Trophoblast cell (in vitro differentiated cells and primary cell): ENCODE measurements at regions not wholly inside any gene's neighbourhood (a gene's known extent, or its start where the extent isn't known, plus 50 kb on each side); places are given as distances from the start of the nearest gene placed in this dataset.

Experiments used
- DNase-seq, 2 donors: peaks; one replicate each; pipeline ENCODE4 v3.0.0-alpha.2; 2016
- H2AFZ ChIP-seq: 2 replicates; pipeline ENCODE4 v1.6.1; 2013; ENCODE audit warnings: low read length, moderate library complexity, mild to moderate bottlenecking; ENCODE audit not compliant: insufficient read depth, poor library complexity
- H2AK5ac ChIP-seq: 2 replicates; pipeline ENCODE4 v1.6.1; 2013; ENCODE audit warnings: mild to moderate bottlenecking, low read length
- H2BK120ac ChIP-seq: 2 replicates; pipeline ENCODE4 v1.6.1; 2013; ENCODE audit warnings: low read length, mild to moderate bottlenecking, moderate library complexity; ENCODE audit not compliant: insufficient read depth, poor library complexity
- H2BK12ac ChIP-seq: 2 replicates; pipeline ENCODE4 v1.6.1; 2013; ENCODE audit warnings: mild to moderate bottlenecking, low read length, moderate library complexity
- H2BK5ac ChIP-seq: 2 replicates; pipeline ENCODE4 v1.6.1; 2013; ENCODE audit warnings: low read length, low read depth, moderate library complexity, mild to moderate bottlenecking; ENCODE audit not compliant: poor library complexity
- H3K14ac ChIP-seq: 2 replicates; pipeline ENCODE4 v1.6.1; 2013; ENCODE audit warnings: mild to moderate bottlenecking, low read length
- H3K18ac ChIP-seq: 2 replicates; pipeline ENCODE4 v1.6.1; 2013; ENCODE audit warnings: mild to moderate bottlenecking, low read length
- H3K23ac ChIP-seq: 2 replicates; pipeline ENCODE4 v1.6.1; 2013; ENCODE audit warnings: low read length
- H3K27ac ChIP-seq: 2 replicates; pipeline ENCODE4 v1.5.1; 2013; ENCODE audit warnings: low read depth, mild to moderate bottlenecking, inconsistent platforms, low read length, moderate library complexity
- H3K27me3 ChIP-seq: 2 replicates; pipeline ENCODE4 v1.6.1; 2013; ENCODE audit warnings: inconsistent platforms, mild to moderate bottlenecking, low read length, moderate library complexity; ENCODE audit not compliant: insufficient read depth
- H3K36me3 ChIP-seq, 2 experiments: 1 replicate in 1 of 2; 2 replicates in 1 of 2; pipeline ENCODE4 v1.6.1; 2013; ENCODE audit warnings: low read length in 2 of 2, mild to moderate bottlenecking in 2 of 2, moderate library complexity in 1 of 2; ENCODE audit not compliant: insufficient read depth in 2 of 2, control insufficient read depth in 1 of 2
- H3K4ac ChIP-seq: 2 replicates; pipeline ENCODE4 v1.6.1; 2013; ENCODE audit warnings: low read depth, mild to moderate bottlenecking, low read length, moderate library complexity
- H3K4me1 ChIP-seq, 2 experiments: 1 replicate in 1 of 2; 2 replicates in 1 of 2; pipeline ENCODE4 v1.6.1; 2013; ENCODE audit warnings: low read length in 2 of 2, mild to moderate bottlenecking in 2 of 2, moderate library complexity in 1 of 2; ENCODE audit not compliant: insufficient read depth in 2 of 2, control insufficient read depth in 1 of 2
- H3K4me2 ChIP-seq: 2 replicates; pipeline ENCODE4 v1.6.1; 2013; ENCODE audit warnings: inconsistent platforms, mild to moderate bottlenecking, low read length, moderate library complexity
- H3K4me3 ChIP-seq: 2 replicates; pipeline ENCODE4 v1.5.1; 2013; ENCODE audit warnings: mild to moderate bottlenecking, low read depth, low read length, inconsistent platforms
- H3K79me1 ChIP-seq: one replicate; pipeline ENCODE4 v1.6.1; 2013; ENCODE audit warnings: low read length
- H3K79me2 ChIP-seq: 2 replicates; pipeline ENCODE4 v1.6.1; 2013; ENCODE audit warnings: low read length, mild to moderate bottlenecking; ENCODE audit not compliant: control insufficient read depth, insufficient read depth, poor library complexity
- H3K9ac ChIP-seq: 2 replicates; pipeline ENCODE4 v1.6.1; 2013; ENCODE audit warnings: mild to moderate bottlenecking, low read length
- H3K9me3 ChIP-seq: 2 replicates; pipeline ENCODE4 v1.6.1; 2013; ENCODE audit warnings: low read depth, mild to moderate bottlenecking, control low read depth, inconsistent platforms, low read length; ENCODE audit not compliant: insufficient read depth
- H4K12ac ChIP-seq: 2 replicates; pipeline ENCODE4 v1.6.1; 2013; ENCODE audit warnings: low read depth, mild to moderate bottlenecking, low read length, moderate library complexity
- H4K8ac ChIP-seq: 2 replicates; pipeline ENCODE4 v1.6.1; 2013; ENCODE audit warnings: low read depth, mild to moderate bottlenecking, low read length, moderate library complexity
- H4K91ac ChIP-seq: one replicate; pipeline ENCODE4 v1.6.1; 2013; ENCODE audit warnings: low read depth, mild to moderate bottlenecking, low read length, moderate library complexity
- WGBS: extraction: QIAGEN DNeasy Blood & Tissue Kit; methylation state at CpG from one replicate; pipeline ENCODE4 v1.1.7; 2013; ENCODE audit warnings: missing lambda C conversion rate; ENCODE audit not compliant: insufficient read length, insufficient coverage; ENCODE audit errors: extremely low coverage; 5-methylcytosine and 5-hydroxymethylcytosine counted together

GRCh38 chr15:79773128-79773527, 123.7 kb downstream of the MTHFS start:
- H3K27me3 ChIP-seq, result no peaks in the 10 kb centered on the region
- no peak overlapping the region for H2AFZ ChIP-seq
- no peaks in the 10 kb centered on the region for H3K79me2 ChIP-seq
- no peak overlapping the region for H2BK5ac ChIP-seq
- no peak overlapping the region for H3K23ac ChIP-seq
- no peak for DNase-seq
- no peak overlapping the region for H2BK120ac ChIP-seq
- H3K4me1 ChIP-seq, result no peaks in the 10 kb centered on the region
- no peak overlapping the region for H4K12ac ChIP-seq
- H3K18ac ChIP-seq, result no peak overlapping the region
- no peak overlapping the region for H3K4me2 ChIP-seq
- H3K4me3 ChIP-seq, result no peak overlapping the region
- H3K27ac ChIP-seq, result no peak overlapping the region
- no peaks in the 10 kb centered on the region for H3K79me1 ChIP-seq
- no peak overlapping the region for H2AK5ac ChIP-seq
- no peak overlapping the region for H4K8ac ChIP-seq
- H4K91ac ChIP-seq, result no peak overlapping the region
- H3K4ac ChIP-seq, result no peak overlapping the region
- H3K36me3 ChIP-seq, result no peaks in the 10 kb centered on the region
- WGBS, result no CpG with 5 or more reads among the region's 7 CpGs
- no peak overlapping the region for H3K9ac ChIP-seq
- no peak overlapping the region for H2BK12ac ChIP-seq
- no peak overlapping the region for H3K14ac ChIP-seq
- peaks cover 2% of the 10 kb centered on the region for H3K9me3 ChIP-seq

GRCh38 chr15:79775821-79776220, 121.0 kb downstream of the MTHFS start:
- Histone ChIP-seq H2BK120ac (no peak overlapping the region), H3K27ac (no peak overlapping the region), H3K36me3 (no peaks in the 10 kb centered on the region), H2AFZ (no peak overlapping the region), H3K9ac (no peak overlapping the region), H3K4me3 (no peak overlapping the region), H3K4me2 (no peak overlapping the region), H3K9me3 (no peaks in the 10 kb centered on the region), H3K4ac (no peak overlapping the region), H3K23ac (no peak overlapping the region), H3K4me1 (no peaks in the 10 kb centered on the region), H2BK12ac (no peak overlapping the region), H3K14ac (no peak overlapping the region), H2AK5ac (no peak overlapping the region), H3K79me1 (no peaks in the 10 kb centered on the region), H4K12ac (no peak overlapping the region), H3K79me2 (no peaks in the 10 kb centered on the region), H3K18ac (no peak overlapping the region), H4K91ac (no peak overlapping the region), H3K27me3 (no peaks in the 10 kb centered on the region), H2BK5ac (no peak overlapping the region), H4K8ac (no peak overlapping the region)
- WGBS, result no CpG with 5 or more reads among the region's 2 CpGs
- no peak for DNase-seq

- no peaks in the 10 kb centered on the region for H3K9me3 ChIP-seq
- no peak overlapping the region for H2BK5ac ChIP-seq
- no peak overlapping the region for H4K8ac ChIP-seq
- no peak overlapping the region for H3K4me2 ChIP-seq
- H2BK12ac ChIP-seq, result no peak overlapping the region
- no peak overlapping the region for H3K4me3 ChIP-seq
- H3K79me2 ChIP-seq, result no peaks in the 10 kb centered on the region
- H2AK5ac ChIP-seq, result no peak overlapping the region
- no CpG with 5 or more reads among the region's 2 CpGs for WGBS
- no peak overlapping the region for H3K4ac ChIP-seq
- H3K36me3 ChIP-seq, result no peaks in the 10 kb centered on the region
- H3K18ac ChIP-seq, result no peak overlapping the region
- no peaks in the 10 kb centered on the region for H3K79me1 ChIP-seq
- H3K14ac ChIP-seq, result no peak overlapping the region
- H3K27ac ChIP-seq, result no peak overlapping the region
- no peak overlapping the region for H3K23ac ChIP-seq
- H3K9ac ChIP-seq, result no peak overlapping the region
- no peaks in the 10 kb centered on the region for H3K4me1 ChIP-seq
- no peak for DNase-seq
- no peak overlapping the region for H2AFZ ChIP-seq
- no peak overlapping the region for H2BK120ac ChIP-seq
- H4K12ac ChIP-seq, result no peak overlapping the region
- no peaks in the 10 kb centered on the region for H3K27me3 ChIP-seq
- H4K91ac ChIP-seq, result no peak overlapping the region
These were observed 118.9 kb downstream of the MTHFS start for GRCh38 chr15:79777916-79778315.

GRCh38 chr15:79778378-79778990, 118.3 kb downstream of the MTHFS start:
- Histone ChIP-seq H4K12ac (no peak overlapping the region), H2AK5ac (no peak overlapping the region), H3K4me1 (no peaks in the 10 kb centered on the region), H3K4me3 (no peak overlapping the region), H3K4me2 (no peak overlapping the region), H4K8ac (no peak overlapping the region), H3K18ac (no peak overlapping the region), H4K91ac (no peak overlapping the region), H3K14ac (no peak overlapping the region), H2BK5ac (no peak overlapping the region), H3K4ac (no peak overlapping the region), H3K27ac (no peak overlapping the region), H2BK12ac (no peak overlapping the region), H3K9me3 (no peaks in the 10 kb centered on the region), H3K9ac (no peak overlapping the region), H3K79me2 (no peaks in the 10 kb centered on the region), H2AFZ (no peak overlapping the region), H3K23ac (no peak overlapping the region), H3K36me3 (no peaks in the 10 kb centered on the region), H3K27me3 (no peaks in the 10 kb centered on the region), H3K79me1 (no peaks in the 10 kb centered on the region), H2BK120ac (no peak overlapping the region)
- no peak for DNase-seq
- WGBS, result no CpG with 5 or more reads among the region's 3 CpGs
